Esophagus muscularis mucosa (tissue), 3 donors: ENCODE measurements at regions not wholly inside any gene's neighbourhood (a gene's known extent, or its start where the extent isn't known, plus 50 kb on each side); places are given as distances from the start of the nearest gene placed in this dataset.

Experiments
- POLR2A ChIP-seq: fragments of 450-650 bp; IDR thresholded peaks from one replicate; pipeline ENCODE4 v1.6.1; 2017; ENCODE audit warnings: antibody characterized with exemption, moderate library complexity, mild to moderate bottlenecking, low read depth
- TF ChIP-seq, protein P1 (sequence below), 3 experiments: fragments of 200-600 bp in 2 of 3; fragments of 450-650 bp in 1 of 3; sonication (generic) in 2 of 3; IDR thresholded peaks; one replicate each; pipeline ENCODE4 v1.5.1; 2017 to 2019; ENCODE audit warnings: antibody characterized with exemption in 3 of 3, mild to moderate bottlenecking in 2 of 3, moderate library complexity in 1 of 3

DNA sequence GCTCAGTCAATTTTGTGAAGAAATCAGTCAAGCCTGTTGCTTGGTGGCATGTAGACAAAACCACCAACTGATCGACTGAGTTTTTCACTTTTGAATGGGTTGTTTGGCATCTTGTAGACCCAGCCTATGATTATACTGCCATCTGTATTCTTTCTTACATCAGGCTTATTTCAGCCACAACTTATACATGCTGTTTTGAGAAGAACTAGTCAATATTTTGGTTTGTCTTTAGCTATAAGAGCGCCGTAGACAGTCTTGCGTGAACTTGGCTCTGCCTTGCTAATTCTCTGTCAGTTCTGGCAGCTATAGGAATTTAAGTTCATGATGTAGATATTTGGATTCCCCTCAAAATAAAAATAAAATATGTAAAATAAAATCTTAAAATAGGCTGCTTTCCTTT lies 742.0 kb upstream of the FANCL start:
- TF ChIP-seq, protein P1, sequence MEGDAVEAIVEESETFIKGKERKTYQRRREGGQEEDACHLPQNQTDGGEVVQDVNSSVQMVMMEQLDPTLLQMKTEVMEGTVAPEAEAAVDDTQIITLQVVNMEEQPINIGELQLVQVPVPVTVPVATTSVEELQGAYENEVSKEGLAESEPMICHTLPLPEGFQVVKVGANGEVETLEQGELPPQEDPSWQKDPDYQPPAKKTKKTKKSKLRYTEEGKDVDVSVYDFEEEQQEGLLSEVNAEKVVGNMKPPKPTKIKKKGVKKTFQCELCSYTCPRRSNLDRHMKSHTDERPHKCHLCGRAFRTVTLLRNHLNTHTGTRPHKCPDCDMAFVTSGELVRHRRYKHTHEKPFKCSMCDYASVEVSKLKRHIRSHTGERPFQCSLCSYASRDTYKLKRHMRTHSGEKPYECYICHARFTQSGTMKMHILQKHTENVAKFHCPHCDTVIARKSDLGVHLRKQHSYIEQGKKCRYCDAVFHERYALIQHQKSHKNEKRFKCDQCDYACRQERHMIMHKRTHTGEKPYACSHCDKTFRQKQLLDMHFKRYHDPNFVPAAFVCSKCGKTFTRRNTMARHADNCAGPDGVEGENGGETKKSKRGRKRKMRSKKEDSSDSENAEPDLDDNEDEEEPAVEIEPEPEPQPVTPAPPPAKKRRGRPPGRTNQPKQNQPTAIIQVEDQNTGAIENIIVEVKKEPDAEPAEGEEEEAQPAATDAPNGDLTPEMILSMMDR (IDR thresholded peaks at IDR 0.05) = no peak
- TF ChIP-seq POLR2A = no peak
